OCI-LY7 (cell line): ENCODE measurements at regions not wholly inside any gene's neighbourhood (a gene's known extent, or its start where the extent isn't known, plus 50 kb on each side); places are given as distances from the start of the nearest gene placed in this dataset.

Source experiments
- CTCF ChIP-seq: fragments of 200-600 bp; sonication (generic); conservative IDR thresholded peaks from 2 replicates; pipeline ENCODE4 v1.5.1; 2014; ENCODE audit warnings: mild to moderate bottlenecking, antibody characterized with exemption, low read length, moderate library complexity, mixed read lengths
- EZH2phosphoT487 ChIP-seq: fragments of 200-600 bp; sonication (generic); IDR thresholded peaks from 2 replicates; pipeline ENCODE4 v1.6.1; 2018; ENCODE audit warnings: low read depth, borderline replicate concordance, mild to moderate bottlenecking, mixed run types, antibody characterized with exemption, low read length, moderate library complexity, mixed read lengths

GRCh38 chr2:19671916-19672315 lies 229.9 kb downstream of the TTC32 start:
- no peak for TF ChIP-seq CTCF
- no peak for TF ChIP-seq EZH2phosphoT487
